Cerebellar nuclear complex (tissue), 1 donor: ENCODE measurements at regions not wholly inside any gene's neighbourhood (a gene's known extent, or its start where the extent isn't known, plus 50 kb on each side); places are given as distances from the start of the nearest gene placed in this dataset.
"Not testable (repeated sequence)": the region's sequence is repeated elsewhere in the genome, so short reads cannot be mapped to it uniquely, and the experiment has no call there.

ENCODE experiments used
- DNase-seq, 2 experiments: peaks; one replicate each; lab custom pipeline; 2025; lab: John Stamatoyannopoulos, UW

DNA sequence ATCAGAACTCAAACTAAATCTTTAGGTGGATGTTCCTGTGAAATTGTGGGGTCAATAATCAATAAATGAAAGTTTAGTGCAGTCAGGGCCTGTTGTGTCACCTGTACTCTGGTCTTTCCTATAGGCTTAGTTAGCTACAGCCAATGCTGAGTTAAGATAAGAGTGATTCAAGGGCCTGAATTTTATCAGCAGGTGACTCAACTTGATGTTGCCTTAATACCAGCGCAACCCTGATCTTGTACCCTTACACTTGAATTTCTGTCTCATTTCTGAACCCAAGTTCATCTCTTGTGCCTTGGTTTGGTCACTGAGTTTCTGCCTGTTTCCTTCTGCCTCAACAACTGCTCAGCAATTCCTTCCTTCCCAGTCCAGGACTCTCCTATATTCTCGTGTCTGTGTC is 157.0 kb upstream of the E2F7 start:
- no peak for DNase-seq

- DNase-seq = no peak
Observed at GRCh38 chr12:77220586-77220985, 155.2 kb upstream of the E2F7 start.

- no peak for DNase-seq
Observed at GRCh38 chr12:77218278-77218677, 152.9 kb upstream of the E2F7 start.

DNA sequence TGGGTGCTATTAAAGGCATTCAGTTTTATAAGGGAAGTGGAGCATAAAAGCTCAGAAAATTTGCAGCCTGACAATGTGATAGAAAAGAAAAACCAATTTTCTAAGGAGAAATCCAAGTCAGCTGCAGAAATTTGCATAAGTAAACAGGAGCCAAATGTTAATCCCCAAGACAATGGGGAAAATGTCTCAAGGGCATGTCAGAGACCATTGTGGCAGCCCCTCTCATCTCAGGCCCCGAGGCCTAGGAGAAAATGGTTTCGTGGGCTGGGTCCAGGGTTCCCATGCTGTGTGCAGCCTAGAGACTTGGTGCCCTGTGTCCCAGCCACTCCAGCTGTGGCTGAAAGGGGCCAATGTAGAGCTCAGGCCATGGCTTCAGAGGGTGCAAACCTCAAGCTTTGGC is 150.8 kb upstream of the E2F7 start:
- not testable (repeated sequence) for DNase-seq

GRCh38 chr12:77214136-77214535 is 148.8 kb upstream of the E2F7 start:
- no peak for DNase-seq

GRCh38 chr12:77213319-77213718 is 147.9 kb upstream of the E2F7 start:
- no peak for DNase-seq

DNA sequence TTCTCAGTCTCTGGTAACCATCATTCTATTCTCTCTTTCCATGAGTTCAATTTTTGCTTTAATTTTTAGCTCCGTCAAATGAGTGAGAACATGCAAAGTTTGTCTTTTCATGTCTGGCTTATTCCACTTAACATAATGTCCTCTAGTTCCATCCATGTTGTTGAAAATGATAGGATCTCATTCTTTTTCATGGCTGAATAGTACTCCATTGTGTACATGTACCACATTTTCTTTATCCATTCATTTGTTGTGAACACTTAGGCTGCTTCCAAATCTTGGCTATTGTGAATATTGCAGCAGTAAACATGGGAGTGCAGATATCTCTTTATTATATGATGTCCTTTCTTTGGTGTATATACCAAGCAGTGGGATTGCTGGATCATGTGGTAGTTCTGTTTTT is 145.4 kb upstream of the E2F7 start:
- no peak for DNase-seq

DNA sequence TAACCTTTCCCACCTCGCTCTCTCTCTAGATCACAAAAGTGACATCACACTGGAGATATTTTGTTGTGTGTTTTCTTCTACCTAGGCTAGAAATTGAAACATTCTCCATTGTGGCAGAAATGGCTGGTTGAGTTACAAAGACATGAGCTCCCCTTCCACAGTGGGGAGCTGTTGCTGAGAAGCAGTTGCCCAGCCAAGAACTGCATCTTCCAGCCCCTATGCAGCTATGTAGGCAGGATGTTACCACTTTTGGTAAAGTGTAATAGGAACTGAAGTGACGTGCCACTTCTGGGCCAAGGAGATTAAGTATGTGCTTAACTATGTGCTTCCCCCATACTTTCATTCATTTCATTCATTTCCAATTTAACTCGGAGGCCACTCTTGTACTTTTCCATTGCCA is 138.7 kb upstream of the E2F7 start:
- no peak for DNase-seq

- no peak for DNase-seq
Observed at GRCh38 chr12:77202457-77203060, 137.2 kb upstream of the E2F7 start.

GRCh38 chr12:77189901-77190416 is 124.6 kb upstream of the E2F7 start:
- no peak for DNase-seq

- DNase-seq = no peak
Observed at GRCh38 chr12:77189458-77189857, 124.1 kb upstream of the E2F7 start.

- no peak for DNase-seq
Observed at GRCh38 chr12:77179515-77179914, 114.1 kb upstream of the E2F7 start.

GRCh38 chr12:77167801-77168200 is 102.4 kb upstream of the E2F7 start:
- DNase-seq = no peak

- DNase-seq = no peak
Observed at GRCh38 chr12:77166696-77167095, 101.3 kb upstream of the E2F7 start.

DNA sequence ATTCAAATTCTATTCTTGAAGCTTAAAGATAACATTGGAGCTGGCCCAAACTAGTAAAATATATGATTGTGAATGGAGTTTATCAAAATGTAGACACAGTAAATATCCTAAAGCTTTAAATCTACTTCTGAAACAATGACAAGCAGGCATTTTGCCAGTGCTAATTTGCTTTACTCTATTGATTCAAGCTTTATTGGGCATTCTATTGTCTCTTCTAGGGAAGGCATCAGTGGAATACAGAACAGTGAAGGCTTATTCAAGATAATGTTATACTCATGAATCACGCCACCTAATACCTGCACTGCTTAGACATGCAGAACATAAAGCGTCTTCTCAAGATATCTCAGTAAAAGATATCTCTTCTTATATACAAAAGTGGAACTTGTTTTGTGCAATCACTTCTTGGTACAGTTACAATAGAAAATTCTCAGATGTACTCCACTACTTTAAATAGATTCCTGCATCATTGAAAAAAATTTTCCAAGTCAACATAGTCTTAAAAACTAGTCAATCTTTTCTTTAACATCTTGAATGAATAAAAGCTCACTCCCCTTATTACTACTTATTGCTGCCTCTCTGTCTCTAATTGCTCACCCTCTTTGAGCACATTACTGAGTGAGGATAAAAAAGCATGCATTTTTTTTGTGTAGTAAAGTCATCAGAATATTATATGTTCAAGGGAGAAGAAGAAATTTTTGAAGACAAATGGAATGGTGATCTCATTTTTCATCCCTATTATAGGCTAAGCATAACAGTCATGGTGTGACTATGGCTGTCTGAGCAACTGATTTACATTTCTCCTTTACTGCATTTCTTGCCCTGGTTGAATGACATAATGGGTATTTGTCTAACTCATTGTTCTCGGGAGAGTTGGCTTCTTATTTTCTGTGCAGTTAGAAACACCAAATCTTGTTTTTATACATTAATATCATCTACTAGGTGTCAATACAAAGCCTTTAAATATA is 98.0 kb upstream of the E2F7 start:
- no peak for DNase-seq

- DNase-seq = no peak
Observed at GRCh38 chr12:77161944-77162343, 96.6 kb upstream of the E2F7 start.

DNA sequence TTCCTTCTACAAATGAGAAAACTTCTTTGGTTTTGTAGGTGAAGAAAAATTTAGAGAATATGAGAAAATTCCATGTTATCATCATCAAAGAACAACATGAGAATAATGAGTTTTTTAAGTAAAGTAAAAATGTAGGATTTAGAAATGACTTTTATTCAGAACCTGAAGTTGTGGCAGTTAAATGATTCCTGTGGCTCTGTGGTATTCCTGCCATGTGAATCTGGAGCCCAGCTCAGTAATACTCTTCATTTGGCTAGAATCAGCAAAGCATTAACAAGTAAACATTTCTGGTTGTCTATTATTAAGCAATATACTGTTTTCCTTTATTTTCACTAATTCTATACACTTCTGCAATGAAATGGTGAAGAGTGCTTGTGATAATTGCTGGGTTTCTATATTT is 95.6 kb upstream of the E2F7 start:
- DNase-seq = no peak

- no peak for DNase-seq
Observed at GRCh38 chr12:77153706-77154105, 88.3 kb upstream of the E2F7 start.

GRCh38 chr12:77152623-77153193 is 87.3 kb upstream of the E2F7 start:
- DNase-seq = no peak

DNA sequence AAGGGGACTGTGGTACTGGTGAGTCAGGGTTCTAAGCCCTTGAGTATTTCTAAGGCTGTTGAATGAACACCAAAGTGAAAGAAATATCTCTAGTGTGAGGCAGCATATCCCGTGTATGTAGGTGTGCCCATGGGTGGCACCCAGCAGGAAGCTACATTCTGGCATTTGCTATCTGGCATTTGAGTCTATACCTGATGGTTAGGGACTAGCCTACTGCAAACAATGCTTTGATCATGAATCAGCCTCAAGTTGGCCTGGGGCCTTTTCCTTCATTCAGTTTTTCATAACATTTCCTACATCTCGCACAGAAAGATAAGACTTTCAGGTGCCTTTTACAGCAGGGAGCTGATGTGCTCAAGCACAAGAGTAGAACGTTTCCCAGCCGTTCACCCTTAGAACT is 85.7 kb upstream of the E2F7 start:
- no peak for DNase-seq

DNA sequence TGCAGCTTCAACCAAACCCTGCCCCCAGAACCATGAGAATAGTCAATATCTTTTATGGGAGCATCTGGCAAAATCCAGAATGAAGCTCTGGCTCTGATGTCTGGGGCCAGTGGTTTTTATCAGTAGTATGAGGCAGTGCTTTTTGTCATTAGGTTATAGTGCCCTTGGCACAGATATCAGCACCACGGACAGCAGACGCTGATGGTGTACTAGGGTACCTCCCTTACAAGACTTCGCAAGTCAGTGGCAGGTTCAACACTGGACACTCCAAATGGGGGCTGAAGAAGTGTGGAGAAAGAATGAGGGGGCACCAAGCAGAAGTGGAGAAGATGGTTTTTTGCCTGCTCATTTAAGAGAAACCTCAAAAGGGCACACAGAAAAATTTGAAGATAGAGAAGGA is 68.2 kb upstream of the E2F7 start:
- DNase-seq = no peak

GRCh38 chr12:77131977-77132490 is 66.7 kb upstream of the E2F7 start:
- DNase-seq = no peak

GRCh38 chr12:77130193-77130592 is 64.8 kb upstream of the E2F7 start:
- DNase-seq = no peak
